Hepatic stellate cell (primary cell): ENCODE measurements at regions not wholly inside any gene's neighbourhood (a gene's known extent, or its start where the extent isn't known, plus 50 kb on each side); places are given as distances from the start of the nearest gene placed in this dataset.
"Not testable (repeated sequence)": the region's sequence is repeated elsewhere in the genome, so short reads cannot be mapped to it uniquely, and the experiment has no call there.

Experiments
- DNase-seq: peaks from one replicate; pipeline ENCODE4 v3.0.0; 2011; ENCODE audit warnings: low spot score

DNA sequence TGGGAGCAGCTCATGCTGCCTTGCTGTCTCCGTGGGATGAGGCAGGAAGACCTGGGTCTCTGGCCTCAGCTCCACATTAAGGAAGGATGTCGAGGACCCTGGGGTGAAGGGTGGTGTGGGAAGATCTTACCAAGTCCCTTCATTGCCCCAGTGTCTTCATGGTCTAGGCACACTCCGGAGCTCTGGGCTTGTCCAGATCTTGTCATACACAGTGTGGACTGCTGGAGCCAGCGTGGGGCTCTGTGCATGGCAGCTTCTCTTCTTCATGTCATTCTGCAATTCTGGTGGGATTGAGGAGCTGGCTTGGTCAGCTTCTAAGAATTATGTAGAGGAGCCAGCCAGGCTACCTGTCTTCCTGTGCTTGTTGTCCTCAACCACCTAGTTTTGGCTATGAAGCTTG, 79.3 kb upstream of the ETV3 start:
- DNase-seq = no peak

DNA sequence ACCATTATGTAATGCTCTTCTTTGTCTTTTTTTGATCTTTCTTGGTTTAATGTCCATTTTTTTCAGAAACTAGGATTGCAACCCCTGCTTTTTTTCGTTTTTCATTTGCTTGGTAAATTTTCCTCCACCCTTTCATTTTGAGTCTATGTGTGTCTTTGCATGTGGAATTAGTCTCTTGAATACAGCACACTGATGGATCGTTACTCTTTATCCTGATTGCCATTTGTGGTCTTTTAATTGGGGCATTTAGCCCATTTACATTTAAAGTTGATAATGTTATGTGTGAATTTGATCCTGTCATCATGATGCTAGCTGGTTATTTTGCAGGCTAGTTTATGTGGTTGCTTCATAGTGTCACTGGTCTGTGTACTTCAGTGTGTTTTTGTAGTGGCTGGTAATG, 75.6 kb upstream of the ETV3 start:
- no peak for DNase-seq

DNA sequence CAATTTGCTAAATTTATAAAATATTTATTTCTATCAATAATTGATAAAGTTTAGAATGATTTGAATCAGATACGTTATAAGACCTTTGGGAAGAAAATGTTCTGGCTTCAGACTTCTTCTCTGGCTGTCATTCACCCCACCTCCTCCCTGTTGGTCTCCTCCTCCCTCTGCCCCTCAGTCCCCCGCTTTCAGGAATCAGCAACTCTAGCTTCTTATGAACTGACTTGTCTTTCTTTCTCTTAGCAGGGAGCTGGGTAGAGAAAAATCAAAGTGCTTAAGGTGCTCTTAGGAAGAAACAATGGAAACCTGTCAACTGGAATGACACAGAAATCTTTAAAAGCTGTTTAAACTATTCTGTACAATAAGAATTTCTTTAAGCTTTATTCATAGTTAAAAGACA, 71.3 kb upstream of the ETV3 start:
- no peak for DNase-seq

DNA sequence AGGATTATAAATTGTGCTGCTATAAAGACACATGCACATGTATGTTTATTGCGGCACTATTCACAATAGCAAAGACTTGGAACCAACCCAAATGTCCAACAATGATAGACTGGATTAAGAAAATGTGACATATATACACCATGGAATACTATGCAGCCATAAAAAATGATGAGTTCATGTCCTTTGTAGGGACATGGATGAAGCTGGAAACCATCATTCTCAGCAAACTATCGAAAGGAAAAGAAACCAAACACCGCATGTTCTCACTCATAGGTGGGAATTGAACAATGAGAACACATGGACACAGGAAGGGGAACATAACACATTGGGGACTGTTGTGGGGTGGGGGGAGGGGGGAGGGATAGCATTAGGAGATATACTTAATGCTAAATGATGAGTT, 67.8 kb upstream of the ETV3 start:
- DNase-seq = not testable (repeated sequence)

DNA sequence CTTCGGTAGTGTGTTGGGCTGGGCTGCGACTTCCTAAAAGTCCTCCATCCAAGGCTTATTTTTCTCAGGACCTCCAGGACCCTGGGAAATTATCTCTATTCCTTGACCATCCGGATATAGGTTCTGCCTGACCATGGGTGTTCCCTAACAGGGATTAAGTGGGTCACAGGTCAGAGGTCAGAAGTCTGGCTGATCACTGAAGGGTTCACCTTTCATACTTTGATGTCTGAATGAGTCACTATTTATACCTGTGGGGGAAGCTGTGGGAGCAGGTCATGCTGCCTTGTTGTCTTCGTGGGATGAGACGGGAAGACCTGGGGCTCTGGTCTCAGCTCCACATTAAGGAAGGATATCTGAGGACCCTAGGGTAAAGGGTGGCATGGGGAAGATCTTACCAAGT, 65.0 kb upstream of the ETV3 start:
- DNase-seq = no peak

DNA sequence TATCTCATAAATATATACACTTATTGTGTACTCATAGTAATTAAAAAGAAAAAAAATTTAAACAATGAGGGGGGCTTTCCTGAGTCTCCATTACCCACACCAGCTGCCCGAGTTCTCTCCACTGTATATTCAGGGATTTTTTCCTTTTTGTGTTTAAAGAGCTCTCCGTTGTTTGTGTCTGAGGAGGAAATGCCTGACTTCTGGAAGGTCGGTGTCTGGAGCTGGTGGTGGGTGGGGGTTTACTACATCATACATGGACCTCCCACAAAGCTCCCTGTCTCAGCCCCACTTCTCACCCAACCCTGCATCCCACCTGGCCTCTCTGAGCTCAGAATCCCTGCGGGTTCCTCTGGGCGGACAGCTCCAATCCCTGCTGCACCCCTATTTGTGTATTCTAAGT, 64.1 kb upstream of the ETV3 start:
- DNase-seq = no peak

DNA sequence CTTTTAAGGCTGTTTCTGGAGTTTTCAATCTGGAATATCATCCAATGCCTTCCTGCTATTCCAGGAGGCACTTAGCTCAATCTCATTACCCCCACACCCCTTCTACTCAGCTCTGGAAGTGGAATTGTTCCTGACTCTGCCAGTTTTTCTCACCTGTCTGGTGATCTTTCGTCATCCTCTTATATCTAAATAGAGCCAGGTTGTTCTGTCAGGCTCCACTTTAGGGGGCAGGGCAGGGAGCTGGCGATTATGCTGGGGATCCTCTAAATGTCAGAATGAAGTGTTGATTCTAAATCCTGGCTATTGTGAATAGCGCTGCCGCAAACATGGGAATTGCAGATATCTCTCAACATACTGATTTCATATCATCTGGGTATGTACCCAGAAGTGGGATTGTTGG, 63.6 kb upstream of the ETV3 start:
- DNase-seq = no peak

DNA sequence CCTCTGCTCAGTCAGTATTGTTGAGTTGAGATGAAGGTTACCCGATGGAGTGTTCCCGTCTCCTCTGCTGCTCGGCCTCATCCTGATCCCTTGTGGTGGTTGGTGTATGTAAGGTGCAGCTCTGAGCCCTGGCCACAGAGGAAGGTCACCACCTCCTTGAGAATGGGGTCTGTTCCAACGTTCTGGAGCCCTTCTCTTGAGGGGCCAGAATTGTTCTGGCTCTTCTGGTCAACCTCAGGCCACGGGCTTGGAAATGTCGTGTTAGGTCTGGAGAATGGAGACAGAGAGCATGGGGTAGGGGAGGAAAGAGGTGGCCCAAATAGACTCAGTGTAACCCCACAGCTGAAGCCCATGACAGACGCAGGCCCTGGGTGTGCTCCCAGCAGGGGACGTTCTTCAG, 62.3 kb upstream of the ETV3 start:
- no peak for DNase-seq

DNA sequence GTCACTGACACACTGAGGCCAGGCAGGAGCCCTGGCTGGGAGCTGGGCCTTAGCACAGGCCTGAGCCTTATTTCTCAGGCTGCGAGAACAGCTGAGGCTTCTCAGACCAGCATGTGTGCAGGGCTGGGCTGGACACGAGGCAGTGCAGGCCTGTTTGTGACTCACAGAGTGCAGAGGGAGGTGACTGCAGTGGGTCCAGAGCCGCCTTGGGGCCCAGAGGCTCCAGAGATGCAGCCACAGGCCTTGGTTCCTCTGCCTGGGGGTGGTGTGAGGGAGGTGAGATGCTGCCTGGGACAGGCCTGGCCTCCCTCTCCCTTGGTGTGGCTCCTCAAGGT, 61.2 kb upstream of the ETV3 start:
- peak; percentile 51 for DNase-seq

DNA sequence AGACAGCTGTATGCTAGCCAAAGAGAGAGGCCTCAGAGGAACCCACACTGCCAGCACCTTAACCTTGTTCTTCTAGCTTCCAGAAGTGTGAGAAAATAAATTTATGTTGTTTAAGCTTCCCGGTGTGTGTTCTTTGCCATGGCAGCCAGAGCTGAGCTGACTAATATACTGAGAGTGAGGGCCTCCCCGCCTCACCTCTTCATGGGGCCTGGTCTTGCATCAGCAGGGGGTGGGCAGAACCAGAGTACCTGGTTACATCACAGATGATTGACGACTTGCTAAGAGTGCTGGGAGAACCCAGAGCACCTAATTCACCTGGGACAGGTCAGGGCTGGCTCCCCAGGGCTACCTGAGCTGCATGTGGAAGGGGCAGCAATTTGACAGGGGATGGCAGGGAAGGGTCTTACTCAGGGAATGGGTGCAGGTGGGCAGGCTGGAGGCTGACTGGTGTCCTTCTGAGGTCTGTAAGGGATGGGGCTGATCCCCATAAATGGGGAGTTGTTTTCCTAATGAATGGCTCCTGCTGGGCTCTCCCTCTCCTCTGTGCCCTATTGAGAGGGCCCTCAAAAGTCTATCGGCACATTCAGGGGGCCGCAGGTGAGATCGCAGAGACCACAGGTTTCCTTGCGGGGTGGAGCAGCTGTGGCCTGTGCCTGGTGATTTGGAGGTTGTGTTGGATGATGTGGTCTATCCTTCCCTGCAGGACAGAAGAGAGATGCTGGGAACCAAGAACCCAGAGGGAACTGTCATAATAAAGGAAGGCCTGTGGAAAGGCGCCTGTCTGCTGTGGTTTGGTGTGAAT, 60.6 kb upstream of the ETV3 start:
- no peak for DNase-seq

DNA sequence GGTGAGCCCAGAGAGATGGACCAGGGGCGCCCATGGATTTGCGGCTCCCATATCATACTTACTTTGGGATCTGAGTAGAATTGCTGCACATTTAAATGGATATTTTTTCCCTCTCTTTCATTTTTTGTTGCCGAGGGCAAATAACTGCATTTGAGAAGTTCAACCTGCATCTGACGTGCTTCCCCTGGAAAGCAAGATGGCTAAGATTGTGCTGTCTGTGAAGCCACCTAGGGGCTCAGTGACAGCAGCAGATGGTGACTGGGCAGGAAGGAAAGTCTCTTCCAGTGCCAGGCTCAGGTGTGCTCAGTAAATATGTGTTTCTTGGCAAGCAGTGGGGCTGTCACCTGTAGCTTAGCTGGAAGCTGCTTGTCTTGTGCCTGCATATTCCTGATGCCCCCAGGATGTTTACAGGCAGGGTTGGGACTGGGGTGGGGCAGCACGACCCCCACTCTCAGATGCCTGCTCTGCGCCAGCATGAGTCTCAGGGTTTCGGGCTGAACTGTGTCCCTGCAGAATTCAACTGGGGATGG, 59.8 kb upstream of the ETV3 start:
- no peak for DNase-seq

DNA sequence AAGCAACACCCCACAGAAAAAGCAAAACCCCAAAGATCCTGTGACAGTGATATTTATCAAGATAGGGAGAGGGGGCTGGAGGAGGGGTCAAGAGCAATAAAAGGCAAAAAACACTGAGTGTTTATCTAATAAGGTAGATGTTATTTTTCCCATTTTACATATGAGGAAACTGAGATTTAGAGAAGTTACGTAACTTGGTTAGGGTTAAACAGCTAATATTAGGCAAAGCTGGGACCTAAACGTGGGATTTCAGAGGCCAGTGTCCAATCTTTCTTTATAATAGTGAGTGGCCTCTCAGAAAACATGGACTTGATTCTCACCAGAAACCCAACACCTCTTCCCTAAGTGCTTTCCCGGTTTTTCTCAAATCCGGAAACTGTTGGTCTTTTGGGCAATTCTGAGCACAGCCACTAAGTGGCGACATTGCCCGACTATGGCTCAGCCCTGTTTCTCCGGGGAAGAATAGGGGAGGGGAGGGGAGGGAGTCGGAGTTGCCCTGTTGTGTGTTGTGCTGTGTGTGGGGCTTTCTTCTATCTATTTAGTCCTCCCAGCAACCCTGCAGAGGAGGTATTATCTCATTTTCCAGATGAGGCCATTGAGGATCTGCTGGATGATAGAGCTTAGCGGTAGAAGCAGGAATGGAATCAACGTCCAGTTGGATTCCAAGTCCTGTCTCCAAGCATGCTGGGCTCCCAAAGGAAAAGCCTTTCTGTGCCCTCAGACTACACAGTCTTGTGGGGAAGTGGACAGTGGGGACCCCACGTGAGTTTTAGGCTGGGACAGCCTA, 58.7 kb upstream of the ETV3 start:
- DNase-seq = not testable (repeated sequence)

DNA sequence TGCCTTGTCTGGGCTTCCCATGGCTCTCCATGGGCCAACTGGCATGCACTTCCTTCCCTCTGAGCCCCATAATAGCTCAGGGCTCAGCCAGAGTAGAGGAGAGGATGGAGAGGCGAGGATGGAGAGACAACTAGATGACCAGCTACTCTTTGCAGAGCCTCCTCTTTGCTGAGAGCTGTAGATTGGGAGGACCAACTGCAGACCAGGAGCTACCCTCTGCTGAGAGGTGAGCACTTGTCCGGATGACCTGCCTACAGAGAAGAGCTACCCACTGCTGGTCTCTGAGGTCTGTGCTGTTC, 58.0 kb upstream of the ETV3 start:
- DNase-seq = no peak

DNA sequence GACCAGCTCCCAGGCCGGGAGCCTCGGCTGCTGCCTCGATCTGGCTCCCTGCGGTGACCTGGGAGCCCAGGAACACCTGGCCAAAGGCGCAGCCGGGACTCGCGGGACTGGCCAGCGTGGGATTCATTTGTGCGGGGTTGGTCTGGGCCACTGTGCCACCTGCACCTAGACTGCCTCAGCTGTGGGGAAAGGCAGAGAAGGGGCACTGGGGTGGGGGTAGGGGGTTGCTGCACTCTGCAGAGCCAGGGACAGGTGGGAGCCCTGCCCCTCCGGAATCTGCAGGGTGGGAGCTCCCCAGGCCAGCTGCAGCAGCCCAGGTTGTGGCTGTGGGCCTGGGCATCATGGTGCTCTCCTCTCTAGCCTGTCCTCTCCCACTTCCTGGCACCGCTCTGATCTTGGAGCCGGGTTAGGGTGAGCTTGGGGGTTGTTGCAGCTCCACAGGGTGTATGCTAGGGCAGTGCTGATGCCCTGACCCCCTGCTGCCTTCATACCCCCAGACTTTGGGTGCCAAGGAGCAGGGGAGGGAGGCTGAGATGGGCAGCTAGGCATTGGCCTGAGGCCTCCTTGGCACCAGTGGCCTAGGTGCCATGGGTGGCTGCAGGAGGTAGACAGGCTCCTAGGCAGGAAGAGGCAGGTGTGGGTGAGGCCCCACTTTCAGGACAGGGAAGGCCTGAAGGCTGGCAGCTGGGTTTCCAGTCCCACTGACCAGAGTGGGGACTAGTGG, 57.5 kb upstream of the ETV3 start:
- no peak for DNase-seq

DNA sequence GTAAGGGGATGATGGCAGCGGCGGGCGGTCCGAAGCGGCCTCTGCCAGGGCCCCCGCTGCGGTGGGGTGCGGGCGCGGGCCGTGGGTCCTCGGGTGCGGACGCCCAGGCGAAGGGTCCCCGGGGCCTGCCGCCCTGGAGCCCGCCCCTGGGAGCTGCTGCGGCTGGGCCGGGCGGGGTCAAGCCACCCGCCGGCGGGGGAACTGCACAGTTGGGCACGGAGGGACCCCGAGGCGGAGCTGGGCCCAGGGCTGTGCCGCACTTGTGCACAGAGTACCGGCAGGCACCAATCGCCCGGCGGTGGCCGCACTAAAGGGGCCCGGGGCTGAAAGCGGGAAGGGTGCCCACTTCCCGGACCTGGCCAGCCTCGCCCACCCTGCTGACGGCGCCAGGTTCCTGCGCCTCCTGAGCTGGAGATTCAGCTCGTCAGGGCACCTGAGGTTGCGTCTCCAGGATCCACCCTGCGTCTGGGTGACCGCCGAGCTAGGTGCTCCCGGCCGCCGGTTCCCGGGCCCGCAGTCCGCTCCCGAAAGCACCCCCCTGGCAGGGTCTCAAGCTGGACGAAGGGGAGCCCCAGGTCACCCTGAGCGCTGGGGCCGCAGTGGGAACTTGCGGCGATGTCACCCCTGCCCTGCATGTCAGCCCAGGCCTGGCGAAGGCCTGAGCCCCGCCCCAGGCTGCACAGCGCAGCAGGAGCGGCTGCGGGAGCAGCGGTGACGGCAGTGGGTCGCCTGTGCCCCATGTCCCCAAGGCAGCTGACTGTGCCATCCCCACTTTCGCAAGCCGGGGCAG, 56.7 kb upstream of the ETV3 start:
- DNase-seq = no peak

DNA sequence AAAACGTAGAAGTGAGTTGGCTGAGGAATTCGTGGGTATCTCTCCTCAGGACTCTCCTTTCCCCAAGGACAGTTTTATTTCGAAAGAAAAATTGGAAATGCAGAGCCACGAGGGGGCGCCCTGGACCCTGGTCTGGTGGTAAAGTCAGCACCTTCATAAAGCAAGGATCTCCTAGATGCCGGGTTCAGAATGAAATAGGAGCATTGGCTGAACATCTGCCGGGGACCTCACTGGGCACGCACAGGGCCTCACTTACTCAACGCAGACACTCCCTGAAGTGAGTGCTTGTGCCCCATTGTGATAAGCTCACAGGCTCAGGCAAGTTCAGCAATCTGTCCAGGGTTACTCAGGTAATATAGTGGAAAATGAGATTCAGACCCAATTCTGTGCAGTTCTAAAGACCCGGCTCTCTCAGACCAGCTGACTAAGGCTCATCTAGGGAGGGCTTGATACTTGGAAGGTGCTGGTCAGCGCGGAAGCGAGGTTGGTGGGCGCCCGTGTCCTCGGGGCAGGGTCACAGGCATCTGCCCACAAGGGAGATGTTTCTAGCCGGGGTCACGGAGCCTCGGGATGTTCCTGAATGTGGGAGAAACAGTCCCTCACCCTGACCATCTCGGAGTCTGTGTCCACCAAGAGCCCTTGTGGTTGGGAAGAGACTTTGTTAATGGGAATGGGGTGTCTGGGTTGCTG, 55.7 kb upstream of the ETV3 start:
- peak; percentile 74 for DNase-seq

DNA sequence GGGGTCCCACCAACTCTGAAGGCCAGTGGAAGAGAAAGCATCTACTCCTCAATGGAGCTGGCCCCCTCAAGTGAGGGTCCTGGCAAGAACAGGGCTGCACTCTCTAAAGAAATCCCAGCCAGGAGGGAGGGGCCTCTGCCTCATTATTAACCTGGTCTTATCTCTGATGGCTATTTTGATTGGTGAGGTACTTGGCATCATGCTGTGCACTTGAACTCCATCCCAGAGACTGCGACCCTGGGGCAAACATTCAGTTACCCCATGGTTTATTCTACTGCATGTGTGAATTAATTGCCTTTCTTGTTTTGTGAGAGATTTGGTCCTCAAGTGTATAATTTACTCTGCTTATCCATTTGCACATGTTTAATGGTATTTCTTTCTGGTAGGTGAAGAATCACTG, 55.0 kb upstream of the ETV3 start:
- no peak for DNase-seq

DNA sequence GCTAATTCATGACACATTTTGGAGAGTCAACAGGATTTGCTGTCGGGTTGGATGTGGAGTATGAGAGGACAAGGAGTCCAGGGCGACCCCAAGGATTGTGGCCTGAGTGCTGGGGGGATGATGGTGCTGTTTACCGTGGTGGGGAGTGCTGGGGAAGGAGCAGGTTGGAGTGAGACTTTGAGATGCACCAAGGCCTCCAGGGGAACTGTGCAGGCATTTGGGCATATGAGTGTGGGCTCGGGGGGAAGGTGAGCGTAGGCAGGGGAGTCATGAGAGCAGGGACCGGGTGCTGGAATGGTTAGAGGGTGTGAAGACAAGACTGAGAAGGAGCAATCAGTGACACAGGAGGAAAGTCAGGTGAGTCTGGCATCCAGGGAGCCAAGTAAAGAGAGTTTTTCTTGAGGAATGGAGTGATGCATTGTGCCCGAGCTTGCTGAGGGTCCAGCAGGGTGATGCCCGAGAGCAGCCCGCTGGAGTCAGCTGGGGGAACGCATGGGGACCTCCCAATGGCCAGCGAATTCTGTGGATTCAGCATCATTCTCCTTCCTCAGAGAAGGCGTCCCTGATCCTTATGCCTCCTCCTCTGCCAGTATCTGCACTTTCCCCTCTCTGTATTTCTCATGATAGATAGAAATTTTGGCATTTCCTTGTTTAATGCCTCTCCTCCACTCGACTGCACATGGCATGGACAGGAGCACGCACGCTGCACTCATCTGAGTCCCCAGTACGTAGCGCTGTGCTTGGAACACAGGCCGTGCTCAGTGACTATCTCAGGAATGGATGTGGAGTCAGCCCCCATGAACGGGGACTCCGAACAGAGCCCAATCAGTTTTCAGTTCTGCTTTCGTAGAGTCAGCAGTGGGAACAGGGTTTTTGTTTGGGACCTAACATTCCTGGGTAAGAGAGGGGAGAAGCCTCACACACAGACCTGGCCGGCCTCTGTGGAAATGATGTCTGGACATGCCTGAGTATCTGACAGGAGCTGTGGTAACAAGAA, 52.1 kb upstream of the ETV3 start:
- DNase-seq = no peak

DNA sequence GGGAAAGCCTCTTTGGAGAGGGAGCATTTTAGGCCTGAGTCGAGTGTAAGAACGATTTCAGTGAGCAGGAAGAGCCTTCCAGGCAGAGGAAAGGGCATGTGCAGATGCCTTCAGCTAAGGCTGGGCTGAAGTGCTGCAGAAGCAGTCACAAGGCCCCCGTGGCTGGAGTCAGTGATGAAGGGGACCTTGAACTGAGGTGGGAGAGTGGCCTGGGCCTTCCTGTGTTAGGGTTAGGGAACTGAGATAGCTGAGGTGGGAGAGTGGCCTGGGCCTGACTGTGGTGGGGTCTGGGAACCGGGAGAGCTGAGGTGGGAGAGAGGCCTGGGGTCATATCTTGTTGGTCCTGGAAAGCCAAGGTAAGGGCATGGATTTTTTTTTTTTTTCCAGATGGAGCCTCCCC, 50.9 kb upstream of the ETV3 start:
- DNase-seq = no peak
